ENCODE measurements at regions not wholly inside any gene's neighbourhood (a gene's known extent, or its start where the extent isn't known, plus 50 kb on each side); places are given as distances from the start of the nearest gene placed in this dataset.

DNA sequence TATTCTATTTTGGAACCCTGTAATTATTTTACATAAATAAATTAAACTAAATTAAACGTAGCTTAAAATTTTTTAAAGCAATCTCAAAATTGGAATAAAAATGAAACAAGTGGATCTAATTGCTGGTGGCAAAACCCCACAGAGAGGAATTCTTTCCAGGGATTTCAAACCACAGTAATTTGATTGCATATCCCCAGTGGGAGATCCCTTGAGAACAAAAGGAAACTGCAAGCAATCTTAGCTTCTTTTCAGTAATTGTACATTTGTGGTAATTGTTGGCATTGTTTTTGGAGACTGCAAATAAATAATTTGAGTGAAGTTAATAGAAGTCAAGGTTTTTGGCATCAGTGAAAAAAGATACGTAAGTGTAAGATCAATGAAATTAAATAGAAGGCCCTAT, 58.7 kb upstream of the MYCN start:
- H3K4me3 ChIP-seq (IDR thresholded peaks at IDR 0.05; ENCODE audit: insufficient read depth, low read depth, low read length) = no peak overlapping the region
- no peak overlapping the region for H3K27ac ChIP-seq
- no peaks in the 10 kb centered on the region for H3K36me3 ChIP-seq (ENCODE audit: insufficient read depth)
- no peak overlapping the region for H3K4me2 ChIP-seq
- no peak overlapping the region for H3K9ac ChIP-seq
- TF ChIP-seq, protein P1, sequence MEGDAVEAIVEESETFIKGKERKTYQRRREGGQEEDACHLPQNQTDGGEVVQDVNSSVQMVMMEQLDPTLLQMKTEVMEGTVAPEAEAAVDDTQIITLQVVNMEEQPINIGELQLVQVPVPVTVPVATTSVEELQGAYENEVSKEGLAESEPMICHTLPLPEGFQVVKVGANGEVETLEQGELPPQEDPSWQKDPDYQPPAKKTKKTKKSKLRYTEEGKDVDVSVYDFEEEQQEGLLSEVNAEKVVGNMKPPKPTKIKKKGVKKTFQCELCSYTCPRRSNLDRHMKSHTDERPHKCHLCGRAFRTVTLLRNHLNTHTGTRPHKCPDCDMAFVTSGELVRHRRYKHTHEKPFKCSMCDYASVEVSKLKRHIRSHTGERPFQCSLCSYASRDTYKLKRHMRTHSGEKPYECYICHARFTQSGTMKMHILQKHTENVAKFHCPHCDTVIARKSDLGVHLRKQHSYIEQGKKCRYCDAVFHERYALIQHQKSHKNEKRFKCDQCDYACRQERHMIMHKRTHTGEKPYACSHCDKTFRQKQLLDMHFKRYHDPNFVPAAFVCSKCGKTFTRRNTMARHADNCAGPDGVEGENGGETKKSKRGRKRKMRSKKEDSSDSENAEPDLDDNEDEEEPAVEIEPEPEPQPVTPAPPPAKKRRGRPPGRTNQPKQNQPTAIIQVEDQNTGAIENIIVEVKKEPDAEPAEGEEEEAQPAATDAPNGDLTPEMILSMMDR (conservative IDR thresholded peaks at IDR 0.05; ENCODE audit: low read depth, low read length) = no peak
- peaks cover 22% of the 10 kb centered on the region for H3K4me1 ChIP-seq (ENCODE audit: low read depth, poor library complexity, severe bottlenecking)
- H2AFZ ChIP-seq (ENCODE audit: low read depth) = no peak overlapping the region
- H3K79me2 ChIP-seq (ENCODE audit: insufficient read depth, low read depth) = no peaks in the 10 kb centered on the region
- H4K20me1 ChIP-seq (ENCODE audit: insufficient read depth) = no peaks in the 10 kb centered on the region
- H3K27me3 ChIP-seq (ENCODE audit: insufficient read depth, low read depth) = no peaks in the 10 kb centered on the region

DNA sequence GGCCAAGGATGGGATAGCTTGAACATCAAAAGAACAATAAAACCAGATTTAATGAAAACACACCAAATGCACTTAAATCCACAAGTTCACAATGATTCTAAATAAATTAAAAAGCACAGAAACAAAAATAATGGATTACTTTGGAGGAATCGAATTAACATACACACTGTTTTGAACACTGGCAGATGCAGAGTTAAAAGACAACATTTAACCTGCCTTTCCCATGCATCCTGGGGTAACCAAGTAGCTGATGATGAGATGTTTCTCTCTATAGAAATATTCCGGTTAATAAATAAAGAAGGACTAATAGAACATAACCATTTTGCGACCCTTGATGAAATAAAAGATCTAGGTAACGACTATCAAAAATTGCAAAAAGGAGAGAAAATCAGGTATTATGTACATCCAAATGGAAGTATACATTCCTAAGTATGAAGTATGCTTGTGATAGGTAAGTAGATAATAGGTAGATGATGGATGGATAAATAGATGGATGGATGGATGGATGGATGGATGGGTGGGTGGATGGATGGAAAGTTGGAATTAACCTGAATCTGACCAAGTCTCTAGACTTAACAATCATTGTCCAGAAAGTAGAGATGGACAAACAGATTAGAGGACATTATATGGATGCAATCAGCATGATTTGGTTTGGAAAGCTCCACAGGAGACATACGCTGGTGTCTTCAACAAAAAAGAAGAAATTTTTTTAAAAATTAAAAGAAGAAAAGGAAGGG, 57.4 kb upstream of the MYCN start:
- no peak overlapping the region for H3K27ac ChIP-seq

DNA sequence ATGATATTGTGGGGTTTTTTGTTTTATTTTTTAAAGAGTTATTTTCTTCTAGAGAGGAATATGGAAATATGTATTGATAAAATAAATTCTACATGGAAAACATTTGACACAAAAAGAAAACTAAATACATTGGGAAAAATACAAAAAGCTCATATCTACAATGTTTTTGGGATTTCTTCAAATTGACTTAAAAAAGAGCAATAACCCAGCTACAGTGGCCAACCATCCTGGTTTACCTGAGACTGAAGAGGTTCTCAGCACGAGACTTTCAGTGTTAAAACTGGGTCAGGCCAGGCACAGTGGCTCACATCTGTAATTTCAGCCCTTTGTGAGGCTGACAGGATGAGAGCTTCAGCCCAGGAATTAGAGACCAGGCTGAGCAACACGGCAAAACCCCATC, 56.7 kb upstream of the MYCN start:
- no peak overlapping the region for H2AFZ ChIP-seq (ENCODE audit: low read depth)
- H3K9ac ChIP-seq = no peak overlapping the region
- no peak overlapping the region for H3K4me3 ChIP-seq (IDR thresholded peaks at IDR 0.05; ENCODE audit: insufficient read depth, low read depth, low read length)
- no peaks in the 10 kb centered on the region for H3K36me3 ChIP-seq (ENCODE audit: insufficient read depth)
- H3K79me2 ChIP-seq (ENCODE audit: insufficient read depth, low read depth) = no peaks in the 10 kb centered on the region
- H3K27ac ChIP-seq = no peak overlapping the region
- no peak overlapping the region for H3K4me2 ChIP-seq
- TF ChIP-seq, protein P1 (conservative IDR thresholded peaks at IDR 0.05; ENCODE audit: low read depth, low read length) = no peak
- no peaks in the 10 kb centered on the region for H3K27me3 ChIP-seq (ENCODE audit: insufficient read depth, low read depth)
- H3K4me1 ChIP-seq (ENCODE audit: low read depth, poor library complexity, severe bottlenecking) = peaks cover 42% of the 10 kb centered on the region
- no peaks in the 10 kb centered on the region for H4K20me1 ChIP-seq (ENCODE audit: insufficient read depth)

More for the DNA sequence above, 57.4 kb upstream of the MYCN start:
- Histone ChIP-seq H3K9ac (no peak overlapping the region), H3K79me2 (ENCODE audit: insufficient read depth, low read depth) (no peaks in the 10 kb centered on the region), H4K20me1 (ENCODE audit: insufficient read depth) (no peaks in the 10 kb centered on the region), H3K27me3 (ENCODE audit: insufficient read depth, low read depth) (no peaks in the 10 kb centered on the region), H3K4me1 (ENCODE audit: low read depth, poor library complexity, severe bottlenecking) (peaks cover 34% of the 10 kb centered on the region), H3K4me3 (IDR thresholded peaks at IDR 0.05; ENCODE audit: insufficient read depth, low read depth, low read length) (no peak overlapping the region), H3K36me3 (ENCODE audit: insufficient read depth) (no peaks in the 10 kb centered on the region), H3K4me2 (no peak overlapping the region), H2AFZ (ENCODE audit: low read depth) (no peak overlapping the region)
- TF ChIP-seq, protein P1 (conservative IDR thresholded peaks at IDR 0.05; ENCODE audit: low read depth, low read length) = no peak

DNA sequence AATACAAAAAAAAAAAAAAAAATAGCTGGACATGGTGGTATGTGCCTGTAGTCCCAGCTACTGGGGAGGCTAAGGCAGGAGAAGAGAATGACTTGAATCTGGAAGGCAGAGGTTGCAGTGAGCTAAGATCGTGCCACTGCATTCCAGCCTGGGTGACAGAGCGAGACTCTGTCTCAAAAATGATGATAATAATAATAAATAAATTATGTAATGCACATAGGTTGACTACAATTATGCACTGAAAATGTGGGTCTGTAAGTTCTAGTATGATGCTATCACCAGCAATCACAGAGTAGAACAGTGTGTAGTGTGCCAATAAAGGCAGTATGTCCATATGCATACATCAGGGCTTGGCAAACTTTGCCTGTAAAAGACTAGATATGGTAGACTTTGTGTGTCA, 55.6 kb upstream of the MYCN start:
- H3K27ac ChIP-seq = peak overlapping the region; percentile 84; the same call in 1 of the 2 replicates
- TF ChIP-seq, protein P1 (conservative IDR thresholded peaks at IDR 0.05; ENCODE audit: low read depth, low read length) = no peak
- H2AFZ ChIP-seq (ENCODE audit: low read depth) = no peak overlapping the region
- H3K4me3 ChIP-seq (IDR thresholded peaks at IDR 0.05; ENCODE audit: insufficient read depth, low read depth, low read length) = no peak overlapping the region
- peaks cover 53% of the 10 kb centered on the region for H3K4me1 ChIP-seq (ENCODE audit: low read depth, poor library complexity, severe bottlenecking)
- no peaks in the 10 kb centered on the region for H3K79me2 ChIP-seq (ENCODE audit: insufficient read depth, low read depth)
- no peaks in the 10 kb centered on the region for H4K20me1 ChIP-seq (ENCODE audit: insufficient read depth)
- no peak overlapping the region for H3K9ac ChIP-seq
- H3K27me3 ChIP-seq (ENCODE audit: insufficient read depth, low read depth) = no peaks in the 10 kb centered on the region
- no peaks in the 10 kb centered on the region for H3K36me3 ChIP-seq (ENCODE audit: insufficient read depth)
- H3K4me2 ChIP-seq = 0 out of 2 replicates have a peak overlapping the region, but pooled peaks have one; percentile 19

Measured in KMS-11 (cell line).